ENCODE measurements at regions not wholly inside any gene's neighbourhood (a gene's known extent, or its start where the extent isn't known, plus 50 kb on each side); places are given as distances from the start of the nearest gene placed in this dataset.

DNA sequence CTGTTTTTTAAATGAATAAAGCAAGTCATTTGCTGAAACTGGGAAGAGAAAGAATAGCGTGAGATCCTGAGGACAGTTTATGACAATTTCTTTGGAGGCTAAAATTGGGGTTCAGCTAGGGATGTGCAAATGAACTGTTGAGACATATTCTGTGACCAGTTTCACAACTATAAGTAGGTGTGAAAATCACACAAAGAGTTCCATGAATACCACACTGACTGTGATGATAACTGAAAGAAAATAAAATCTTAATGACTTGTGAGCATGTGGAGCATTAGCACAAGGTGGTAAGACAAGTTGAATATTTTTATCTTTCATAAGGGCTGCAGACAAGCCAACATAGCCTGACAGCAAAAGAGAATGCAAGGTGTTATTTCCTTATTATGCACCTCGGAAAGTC, 61.1 kb upstream of the PDGFD start:
- TF ChIP-seq, protein P1, sequence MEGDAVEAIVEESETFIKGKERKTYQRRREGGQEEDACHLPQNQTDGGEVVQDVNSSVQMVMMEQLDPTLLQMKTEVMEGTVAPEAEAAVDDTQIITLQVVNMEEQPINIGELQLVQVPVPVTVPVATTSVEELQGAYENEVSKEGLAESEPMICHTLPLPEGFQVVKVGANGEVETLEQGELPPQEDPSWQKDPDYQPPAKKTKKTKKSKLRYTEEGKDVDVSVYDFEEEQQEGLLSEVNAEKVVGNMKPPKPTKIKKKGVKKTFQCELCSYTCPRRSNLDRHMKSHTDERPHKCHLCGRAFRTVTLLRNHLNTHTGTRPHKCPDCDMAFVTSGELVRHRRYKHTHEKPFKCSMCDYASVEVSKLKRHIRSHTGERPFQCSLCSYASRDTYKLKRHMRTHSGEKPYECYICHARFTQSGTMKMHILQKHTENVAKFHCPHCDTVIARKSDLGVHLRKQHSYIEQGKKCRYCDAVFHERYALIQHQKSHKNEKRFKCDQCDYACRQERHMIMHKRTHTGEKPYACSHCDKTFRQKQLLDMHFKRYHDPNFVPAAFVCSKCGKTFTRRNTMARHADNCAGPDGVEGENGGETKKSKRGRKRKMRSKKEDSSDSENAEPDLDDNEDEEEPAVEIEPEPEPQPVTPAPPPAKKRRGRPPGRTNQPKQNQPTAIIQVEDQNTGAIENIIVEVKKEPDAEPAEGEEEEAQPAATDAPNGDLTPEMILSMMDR (IDR thresholded peaks at IDR 0.05; ENCODE audit: insufficient read depth, low read depth, low read length) = no peak
- TF ChIP-seq EZH2 (IDR thresholded peaks at IDR 0.05; ENCODE audit: insufficient read depth, low read length) = no peak
